Non-pigmented ciliary epithelial cell (primary cell): ENCODE measurements at regions not wholly inside any gene's neighbourhood (a gene's known extent, or its start where the extent isn't known, plus 50 kb on each side); places are given as distances from the start of the nearest gene placed in this dataset.
"Not testable (repeated sequence)": the region's sequence is repeated elsewhere in the genome, so short reads cannot be mapped to it uniquely, and the experiment has no call there.

ENCODE experiments used
- DNase-seq: peaks from one replicate; pipeline ENCODE4 v3.0.0-alpha.2; 2010; ENCODE audit warnings: low read depth

DNA sequence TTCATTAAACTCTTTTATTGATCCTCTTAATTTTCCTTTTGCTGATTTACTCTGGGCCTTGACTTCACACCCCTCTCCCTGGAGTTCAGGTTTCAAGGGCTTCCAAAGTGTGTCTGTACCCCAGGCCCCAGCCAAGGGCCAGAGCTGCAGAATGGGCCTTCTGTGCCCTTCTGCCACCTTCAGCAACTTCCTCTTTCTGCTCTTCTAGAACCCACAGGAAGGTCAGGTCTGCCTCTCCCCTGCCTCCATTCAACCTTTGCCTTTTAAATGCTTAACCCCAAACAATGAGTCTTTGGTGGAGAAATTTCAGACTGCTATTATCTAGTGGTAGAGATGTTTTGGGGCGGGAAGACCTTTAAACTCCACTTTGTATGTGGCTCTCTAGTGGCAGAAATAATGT, 63.1 kb downstream of the TSN start:
- DNase-seq: no peak

- DNase-seq: no peak
Observed at GRCh38 chr2:121819846-121820245, 64.4 kb downstream of the TSN start.

DNA sequence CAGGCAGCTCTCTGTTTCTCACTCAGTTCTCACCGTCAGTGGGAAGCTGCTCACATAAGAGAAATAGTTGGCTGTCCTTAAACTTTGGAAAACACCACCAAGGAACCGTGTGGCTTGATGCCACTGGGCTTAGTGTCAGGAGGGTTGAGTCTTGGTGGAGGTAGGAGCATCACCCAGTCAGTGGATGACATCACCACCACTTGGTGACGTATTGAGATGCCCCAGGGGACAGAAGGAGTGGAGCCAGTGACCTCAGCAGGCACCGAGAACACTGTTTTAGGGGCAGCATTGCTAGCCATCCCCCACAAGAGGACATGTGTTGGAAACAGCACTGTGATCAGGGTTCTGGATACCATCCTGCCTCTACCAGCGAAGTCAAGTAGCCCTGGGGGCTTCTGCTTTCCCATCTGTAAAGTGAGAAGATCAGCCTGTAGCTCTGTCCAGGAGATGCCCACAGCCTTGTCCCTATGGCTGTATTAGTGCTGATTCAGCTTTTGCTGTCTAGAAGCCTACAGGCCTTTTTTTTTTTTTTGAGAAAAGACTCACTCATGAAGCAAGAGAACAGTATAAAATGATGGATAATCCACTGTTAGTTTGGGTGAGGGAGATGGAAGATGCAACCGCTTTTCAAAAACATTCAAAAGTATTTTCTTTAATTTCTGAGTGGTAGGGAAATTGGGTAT, 66.2 kb downstream of the TSN start:
- DNase-seq: no peak

- DNase-seq: no peak
Observed at GRCh38 chr2:121824264-121824663, 68.8 kb downstream of the TSN start.

DNA sequence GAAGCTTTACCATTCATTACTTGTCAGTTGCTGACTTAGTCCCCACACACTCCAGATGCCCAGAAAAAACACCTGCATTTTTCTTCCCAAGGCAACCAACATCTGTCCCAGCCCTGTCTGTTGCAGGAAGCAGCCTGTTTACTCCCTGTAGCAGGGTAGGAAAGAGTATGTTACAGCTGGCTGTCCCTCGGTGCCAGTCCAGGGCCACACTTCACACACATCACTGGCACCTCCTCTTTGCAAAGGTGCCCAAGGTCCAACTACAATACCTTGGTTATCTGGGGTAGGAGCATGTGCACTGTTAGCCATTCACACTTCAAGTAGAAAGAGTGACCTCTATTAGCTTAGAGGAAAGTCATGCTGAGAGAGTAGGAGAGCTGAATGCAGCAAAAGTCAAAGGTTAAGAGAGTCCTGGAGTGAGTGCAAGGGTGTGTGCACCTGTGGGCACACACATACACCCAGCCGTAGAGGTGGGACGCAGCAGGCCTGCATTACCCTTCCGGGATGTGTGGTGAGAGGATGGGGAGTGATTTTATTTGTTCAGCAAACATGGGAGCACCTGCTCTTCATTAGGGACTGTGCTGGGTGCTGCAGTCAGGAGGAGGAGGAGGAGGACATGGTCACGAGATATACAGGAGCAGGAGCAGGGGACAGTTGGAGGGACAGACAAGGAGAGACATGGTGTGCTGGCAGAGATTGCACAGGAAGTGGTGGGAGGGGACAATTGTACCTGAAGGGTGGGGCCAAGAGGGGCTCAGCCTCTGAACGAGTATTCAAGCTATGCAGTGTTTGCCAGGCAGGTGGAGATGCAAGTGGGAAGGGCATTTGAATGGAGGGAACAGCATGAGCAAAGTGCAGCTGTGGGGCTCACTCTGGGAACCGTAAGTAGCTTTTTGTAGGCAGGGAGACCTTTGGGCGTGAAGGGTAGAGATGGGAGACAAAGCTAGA, 69.8 kb downstream of the TSN start:
- no peak for DNase-seq

- DNase-seq: no peak
Observed at GRCh38 chr2:121826036-121826435, 70.6 kb downstream of the TSN start.

DNA sequence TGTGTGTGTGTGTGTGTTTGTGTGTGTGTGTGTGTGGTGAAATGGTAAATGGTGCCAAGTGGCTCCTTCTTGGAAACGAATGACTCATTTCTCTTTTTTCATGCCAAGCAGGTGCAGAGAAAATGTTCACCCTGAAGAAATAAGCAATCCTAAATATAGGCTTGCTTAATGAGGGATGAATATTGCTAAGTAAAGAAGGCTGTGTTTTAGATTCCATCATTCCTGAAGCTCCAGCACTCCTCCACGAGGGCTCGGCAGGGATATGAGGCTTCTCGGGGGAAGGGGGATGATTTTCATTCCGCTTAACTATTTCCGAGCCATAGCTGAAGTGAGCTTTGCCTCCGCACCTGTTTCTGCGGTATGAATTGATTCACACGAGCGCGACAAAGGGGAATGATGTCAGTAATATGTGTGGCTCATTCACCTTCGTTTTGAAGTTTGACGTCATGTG, 72.9 kb downstream of the TSN start:
- no peak for DNase-seq

DNA sequence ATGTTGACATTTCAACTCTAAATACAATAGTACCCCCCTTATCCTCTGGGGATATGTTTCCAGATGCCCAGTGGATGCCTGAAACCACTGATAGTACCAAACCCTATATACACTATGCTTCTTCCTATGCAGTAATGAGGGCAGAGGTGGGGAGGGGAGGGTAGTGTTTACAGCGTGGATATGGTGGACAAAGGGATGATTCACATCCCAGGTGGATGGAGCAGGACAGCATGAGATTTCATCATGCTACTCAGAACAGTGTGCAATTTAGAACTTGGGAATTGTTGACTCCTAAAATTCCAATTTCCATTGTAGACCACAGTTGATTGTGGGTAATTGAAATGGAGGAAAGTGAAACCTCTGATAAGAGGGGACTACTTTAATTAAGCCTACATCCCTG, 75.4 kb downstream of the TSN start:
- DNase-seq: no peak

DNA sequence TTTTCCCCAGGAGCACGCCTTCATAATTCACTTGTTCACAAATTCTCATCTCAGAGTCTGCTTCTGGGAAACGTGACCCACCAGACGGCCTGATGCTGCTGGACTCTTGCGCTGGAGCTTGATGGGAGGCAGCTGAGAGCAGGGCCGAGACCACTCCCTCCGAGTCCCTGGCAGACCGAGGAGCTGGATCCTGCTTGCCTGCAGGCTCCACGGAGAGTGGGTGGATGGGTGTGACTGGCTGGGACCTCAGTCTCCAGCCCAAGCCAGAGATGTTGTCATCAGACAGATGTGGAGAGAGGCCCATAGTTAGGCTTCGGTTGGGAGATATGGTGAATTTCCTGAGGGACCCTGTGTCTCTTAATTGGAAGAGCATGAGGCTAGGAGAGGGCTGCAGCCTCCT, 76.4 kb downstream of the TSN start:
- DNase-seq: no peak

DNA sequence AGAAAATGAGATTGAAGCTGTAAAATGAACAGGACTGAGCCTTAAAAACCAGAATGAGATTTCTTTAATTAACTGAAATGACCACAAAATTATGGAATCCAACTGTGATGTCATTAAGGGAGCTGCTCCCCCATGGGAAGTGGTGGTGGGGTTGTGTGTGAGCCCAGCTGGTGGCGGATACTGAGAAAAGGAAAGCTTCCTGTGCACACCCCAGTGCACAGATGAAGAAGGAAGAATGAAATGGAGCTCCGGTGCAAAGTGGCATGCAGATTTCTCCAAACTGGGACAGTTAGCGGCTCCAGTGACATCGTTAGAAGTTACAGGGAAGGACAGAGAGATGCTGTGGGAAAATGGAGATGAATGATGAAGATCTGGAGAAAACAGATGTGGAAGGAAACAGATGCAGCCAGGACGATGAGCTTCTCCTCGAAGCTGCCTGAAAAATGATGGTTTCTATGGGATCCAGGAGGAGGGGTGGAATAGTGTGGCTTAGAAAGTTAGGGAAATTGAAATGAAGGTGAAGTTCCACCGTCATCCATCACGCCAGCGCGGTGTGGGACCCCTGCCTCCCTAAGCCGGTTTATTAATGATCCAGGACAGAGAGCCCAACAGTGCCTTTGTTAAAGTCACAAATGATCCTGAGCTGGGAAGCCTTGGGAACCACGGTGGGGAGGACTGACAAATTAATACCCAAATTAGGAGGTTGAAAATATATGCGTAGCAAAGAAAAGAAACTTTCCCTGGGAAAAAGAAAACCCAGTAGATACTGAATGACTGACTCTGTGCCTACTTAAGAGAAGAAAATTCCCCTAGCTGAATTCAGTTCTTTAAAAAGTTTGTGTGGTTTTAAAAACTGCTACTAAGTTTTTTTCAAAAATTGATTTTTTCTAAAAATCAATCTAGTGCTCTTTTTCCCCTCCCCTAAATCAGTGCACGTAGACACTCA, 77.2 kb downstream of the TSN start:
- no peak for DNase-seq

DNA sequence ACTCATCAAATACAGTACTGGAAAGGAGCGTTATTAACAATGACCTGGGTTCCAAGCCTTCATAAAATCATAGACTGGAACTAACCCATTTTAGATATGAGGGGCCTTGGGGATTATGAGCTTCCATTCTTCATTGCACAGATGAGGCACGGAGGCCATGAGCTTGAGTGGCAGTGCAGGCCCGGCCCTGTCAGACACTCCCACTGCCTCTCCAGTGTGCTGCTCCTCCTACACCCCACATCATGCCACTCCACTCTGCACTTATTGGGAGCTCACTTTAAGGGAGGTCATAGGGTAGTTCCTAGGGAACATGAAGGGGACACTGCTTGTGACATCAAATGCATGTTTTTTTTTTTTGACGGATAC, 77.9 kb downstream of the TSN start:
- DNase-seq: no peak

DNA sequence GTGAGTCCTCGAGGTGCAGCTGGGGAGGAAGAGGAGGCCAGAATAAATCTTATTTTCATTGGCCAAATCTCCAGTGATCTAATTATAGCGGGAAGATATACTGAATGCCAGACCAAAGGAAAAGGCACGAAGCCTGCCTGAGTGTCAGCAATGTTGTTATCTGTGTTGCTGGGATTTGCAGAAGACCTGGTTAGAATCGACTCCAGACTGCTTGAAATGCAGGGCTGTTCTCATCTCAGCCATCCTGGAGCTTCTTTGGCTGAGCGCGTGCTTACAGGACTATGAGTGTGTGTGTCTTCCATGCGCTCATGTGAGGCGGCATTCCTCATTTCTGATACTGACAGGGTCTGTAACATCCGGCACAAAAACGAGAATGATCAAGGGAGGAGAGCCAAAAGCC, 81.2 kb downstream of the TSN start:
- no peak for DNase-seq

GRCh38 chr2:121837591-121837990, 82.1 kb downstream of the TSN start:
- DNase-seq: no peak

DNA sequence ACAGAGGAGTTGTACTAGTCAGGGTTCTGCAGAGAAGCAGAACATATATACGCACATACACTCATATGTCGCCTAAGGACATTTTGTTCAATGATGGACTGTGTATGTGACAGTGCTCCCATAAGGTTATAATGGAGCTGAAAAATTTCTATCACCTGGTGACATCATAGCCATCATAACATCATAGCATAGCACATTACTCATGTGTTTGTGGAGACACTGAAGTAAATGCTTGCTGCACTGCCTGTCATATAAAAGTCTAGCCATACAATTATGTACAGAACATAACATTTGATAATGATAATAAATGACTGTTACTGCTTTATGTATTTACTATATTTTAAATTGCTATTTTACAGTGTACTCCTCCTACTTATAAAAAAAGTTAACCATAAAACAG, 83.1 kb downstream of the TSN start:
- DNase-seq: no peak

DNA sequence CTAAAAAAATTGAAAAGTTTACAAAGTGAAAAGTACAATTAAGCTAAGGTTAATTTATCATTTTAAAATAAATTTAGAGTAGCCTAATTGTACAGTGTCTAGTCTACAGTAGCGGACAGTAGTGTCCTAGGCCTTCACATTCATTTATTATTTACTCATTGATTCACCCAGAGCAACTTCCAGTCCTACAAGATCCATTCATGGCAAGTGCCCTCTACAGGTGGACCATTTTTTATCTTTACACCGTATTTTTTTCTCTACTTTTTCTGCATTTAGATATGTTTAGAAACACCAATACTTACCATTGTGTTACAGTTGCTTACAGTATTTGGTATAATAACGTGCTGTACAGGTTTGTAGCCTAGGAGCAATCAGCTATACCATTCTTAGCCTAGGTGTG, 84.1 kb downstream of the TSN start:
- no peak for DNase-seq

DNA sequence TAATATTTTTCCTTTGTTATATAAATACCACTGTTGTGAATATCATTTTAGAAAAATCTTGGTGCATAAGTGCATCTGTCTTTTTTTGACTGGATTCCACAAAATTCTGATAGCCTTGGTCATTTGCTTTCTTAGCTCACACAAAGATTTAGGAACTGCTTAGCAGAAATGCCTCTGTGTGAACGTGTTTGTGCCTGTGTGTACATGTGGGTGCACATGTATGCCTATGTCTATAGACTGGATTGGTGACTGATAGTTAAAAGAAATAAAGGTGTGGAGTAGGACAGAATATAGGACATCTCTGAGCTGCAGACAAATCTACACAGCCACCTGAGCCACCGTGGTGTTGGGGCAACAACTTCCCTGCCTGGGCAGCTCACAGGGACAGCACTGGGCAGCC, 93.8 kb downstream of the TSN start:
- DNase-seq: no peak

DNA sequence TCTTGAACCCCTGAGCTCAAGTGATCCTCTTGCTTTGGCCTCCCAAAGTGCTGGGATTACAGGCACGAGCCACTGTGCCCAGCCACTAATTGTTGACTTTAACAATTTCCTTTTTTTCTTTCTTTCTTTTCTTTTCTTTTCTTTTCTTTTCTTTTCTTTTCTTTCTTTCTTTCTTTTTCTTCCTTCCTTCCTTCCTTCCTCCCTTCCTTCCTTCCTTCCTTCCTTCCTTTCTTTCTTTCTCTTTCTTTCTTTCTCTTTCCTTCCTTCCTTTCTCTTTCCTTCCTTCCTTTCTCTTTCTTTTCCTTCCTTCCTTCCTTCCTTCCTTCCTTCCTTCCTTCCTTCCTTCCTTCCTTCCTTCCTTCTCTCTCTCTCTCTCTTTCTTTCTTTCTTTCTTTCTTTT, 97.7 kb downstream of the TSN start:
- not testable (repeated sequence) for DNase-seq

GRCh38 chr2:121855510-121855909, 100.1 kb downstream of the TSN start:
- no peak for DNase-seq

GRCh38 chr2:121856360-121856759, 100.9 kb downstream of the TSN start:
- DNase-seq: no peak

DNA sequence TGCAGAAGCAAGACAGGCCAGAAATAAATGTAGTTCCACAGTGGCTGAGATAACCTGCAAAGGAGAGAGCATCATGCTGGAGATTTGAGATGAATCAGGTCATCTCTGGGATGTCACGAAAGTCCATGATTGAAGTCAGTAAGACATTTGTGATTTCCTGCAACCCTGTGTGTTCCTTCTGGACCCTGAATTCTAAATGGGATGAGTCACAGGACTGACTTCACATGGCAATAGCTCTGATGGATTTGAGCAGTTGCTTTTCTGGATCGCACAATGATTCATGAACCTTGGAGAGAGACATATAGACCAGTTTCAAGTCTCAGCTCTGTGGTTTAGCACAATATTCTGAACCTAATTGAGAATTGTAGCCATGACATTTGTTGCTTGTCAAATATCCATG, 102.9 kb downstream of the TSN start:
- no peak for DNase-seq

- no peak for DNase-seq
Observed at GRCh38 chr2:121858847-121859246, 103.4 kb downstream of the TSN start.

DNA sequence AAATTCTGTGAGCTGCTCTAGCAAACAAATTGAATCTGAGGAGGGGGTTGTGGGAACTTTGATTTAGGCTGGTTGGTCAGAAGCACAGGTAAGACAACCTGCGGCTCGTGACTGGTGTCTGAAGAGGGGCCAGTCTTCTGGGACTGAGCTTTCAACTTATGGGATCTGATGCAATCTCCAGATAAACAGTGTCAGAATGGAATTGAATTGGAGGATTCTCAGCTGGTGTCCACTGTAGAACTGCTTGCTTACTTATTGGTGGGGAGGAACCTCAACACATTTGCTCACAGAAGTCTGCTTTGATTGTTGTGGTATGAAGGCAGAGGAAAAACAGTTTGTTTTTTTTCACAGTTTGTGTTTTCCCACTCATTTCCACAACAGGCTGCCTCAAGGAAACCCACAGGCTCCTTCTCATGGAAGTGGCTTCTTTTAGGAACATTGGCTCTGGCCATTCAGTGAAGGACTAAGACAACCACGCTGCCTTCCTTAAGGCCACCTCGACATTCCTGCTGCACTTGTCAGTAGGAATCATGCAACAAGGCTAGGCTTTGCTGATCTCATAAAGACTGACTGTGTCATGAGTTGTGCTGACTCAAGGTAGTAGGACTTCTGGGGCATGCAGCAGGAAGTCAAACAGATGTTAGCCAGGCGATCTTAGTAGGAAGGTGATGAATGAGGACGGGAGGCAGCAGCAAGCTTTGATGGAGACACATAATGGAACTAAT, 104.7 kb downstream of the TSN start:
- peak; percentile 67 for DNase-seq
